Liver (tissue), 8 donors: ENCODE measurements at regions not wholly inside any gene's neighbourhood (a gene's known extent, or its start where the extent isn't known, plus 50 kb on each side); places are given as distances from the start of the nearest gene placed in this dataset.

Source experiments
- DNase-seq: peaks from one replicate; pipeline ENCODE4 v3.0.0-alpha.2; 2017; ENCODE audit warnings: low spot score
- H3K27ac ChIP-seq, 2 donors: one replicate each; pipeline ENCODE4 v1.7.0; 2013; ENCODE audit warnings: inconsistent platforms in 2 of 2, low read length in 2 of 2, control low read depth in 1 of 2, low read depth in 1 of 2, mild to moderate bottlenecking in 1 of 2
- H3K27me3 ChIP-seq, 4 donors: one replicate each; pipeline versions ENCODE4 v1.6.1 to v1.7.0; 2013; ENCODE audit warnings: low read length in 3 of 4, inconsistent platforms in 1 of 4, mild to moderate bottlenecking in 1 of 4, moderate library complexity in 1 of 4; ENCODE audit not compliant: control insufficient read depth in 4 of 4, insufficient read depth in 4 of 4
- H3K36me3 ChIP-seq, 4 donors: one replicate each; pipeline versions ENCODE4 v1.6.1 to v1.7.0; 2013; ENCODE audit warnings: low read length in 3 of 4, mild to moderate bottlenecking in 3 of 4, low read depth in 1 of 4, moderate library complexity in 1 of 4; ENCODE audit not compliant: control insufficient read depth in 4 of 4, insufficient read depth in 3 of 4
- H3K4me1 ChIP-seq, 4 donors: one replicate each; pipeline versions ENCODE4 v1.6.1 to v1.7.0; 2013; ENCODE audit warnings: low read length in 3 of 4, mild to moderate bottlenecking in 3 of 4, moderate library complexity in 1 of 4; ENCODE audit not compliant: control insufficient read depth in 4 of 4, insufficient read depth in 4 of 4
- H3K4me3 ChIP-seq, 3 donors: one replicate each; pipeline versions ENCODE4 v1.6.1 to v1.7.0; 2013; ENCODE audit warnings: low read length in 3 of 3, control low read depth in 1 of 3, low read depth in 1 of 3, mild to moderate bottlenecking in 1 of 3
- H3K9ac ChIP-seq, 2 donors: one replicate each; pipeline ENCODE4 v1.7.0; 2013; ENCODE audit warnings: low read length in 2 of 2, mild to moderate bottlenecking in 2 of 2, moderate library complexity in 2 of 2, control low read depth in 1 of 2, low read depth in 1 of 2
- H3K9me3 ChIP-seq, 4 donors: one replicate each; pipeline versions ENCODE4 v1.6.1 to v1.7.0; 2013; ENCODE audit warnings: low read length in 3 of 4; ENCODE audit not compliant: control insufficient read depth in 4 of 4
- CTCF ChIP-seq: fragments of 150-350 bp; IDR thresholded peaks from 2 replicates; pipeline ENCODE4 v1.5.1; 2017; ENCODE audit warnings: improper control_type of control experiment, low read depth, low read length; ENCODE audit not compliant: missing input control
- EGR1 ChIP-seq, 2 donors: IDR thresholded peaks; 2 replicates each; pipeline ENCODE4 v1.6.1; 2016 to 2018; ENCODE audit warnings: antibody characterized with exemption in 2 of 2, low read depth in 2 of 2
- FOXA2 ChIP-seq: IDR thresholded peaks from 2 replicates; pipeline ENCODE4 v1.6.1; 2016; ENCODE audit warnings: antibody characterized with exemption
- GABPA ChIP-seq, 2 donors: IDR thresholded peaks in 1 of 2; conservative IDR thresholded peaks in 1 of 2; 2 replicates each; pipeline ENCODE4 v1.6.1; 2016; ENCODE audit warnings: antibody characterized with exemption in 2 of 2, mild to moderate bottlenecking in 1 of 2, moderate library complexity in 1 of 2
- HNF4A ChIP-seq, 2 donors: conservative IDR thresholded peaks; 2 replicates each; pipeline ENCODE4 v1.6.1; 2016; ENCODE audit warnings: antibody characterized with exemption in 2 of 2, mild to moderate bottlenecking in 2 of 2
- HNF4G ChIP-seq: IDR thresholded peaks from 2 replicates; pipeline ENCODE4 v1.6.1; 2016; ENCODE audit warnings: antibody characterized with exemption
- JUND ChIP-seq, 2 donors: IDR thresholded peaks; 2 replicates each; pipeline ENCODE4 v1.6.1; 2016; ENCODE audit warnings: antibody characterized with exemption in 2 of 2
- MAX ChIP-seq: IDR thresholded peaks from 2 replicates; pipeline ENCODE4 v1.6.1; 2016; ENCODE audit warnings: antibody characterized with exemption
- NR2F2 ChIP-seq: IDR thresholded peaks from 2 replicates; pipeline ENCODE4 v1.6.1; 2016; ENCODE audit warnings: antibody characterized with exemption
- RAD21 ChIP-seq, 2 donors: IDR thresholded peaks; 2 replicates each; pipeline ENCODE4 v1.6.1; 2016; ENCODE audit warnings: antibody characterized with exemption in 2 of 2, mild to moderate bottlenecking in 2 of 2
- REST ChIP-seq: IDR thresholded peaks from 2 replicates; pipeline ENCODE4 v1.6.1; 2016; ENCODE audit warnings: antibody characterized with exemption, mild to moderate bottlenecking
- RXRA ChIP-seq, 2 donors: IDR thresholded peaks; 2 replicates each; pipeline ENCODE4 v1.6.1; 2017 to 2018; ENCODE audit warnings: antibody characterized with exemption in 2 of 2, mild to moderate bottlenecking in 1 of 2
- SP1 ChIP-seq: IDR thresholded peaks from 2 replicates; pipeline ENCODE4 v1.6.1; 2018; ENCODE audit warnings: antibody characterized with exemption, mild to moderate bottlenecking
- TAF1 ChIP-seq: conservative IDR thresholded peaks from 2 replicates; pipeline ENCODE4 v1.6.1; 2016; ENCODE audit warnings: antibody characterized with exemption, mild to moderate bottlenecking
- YY1 ChIP-seq: IDR thresholded peaks from 2 replicates; pipeline ENCODE4 v1.6.1; 2016; ENCODE audit warnings: antibody characterized with exemption, mild to moderate bottlenecking
- WGBS: extraction: QIAGEN DNeasy Blood & Tissue Kit; methylation state at CpG from one replicate; pipeline ENCODE4 v1.1.7; 2013; 5-methylcytosine and 5-hydroxymethylcytosine counted together
- TF ChIP-seq, protein P1 (sequence below): IDR thresholded peaks from 2 replicates; pipeline ENCODE4 v1.6.1; 2016; ENCODE audit warnings: antibody characterized with exemption
- TF ChIP-seq, protein P2 (sequence below): IDR thresholded peaks from 2 replicates; pipeline ENCODE4 v1.6.1; 2016; ENCODE audit warnings: antibody characterized with exemption
- donor health status: healthy.
- donor health status: healthy.
- donor health status: healthy.
- donor health status: healthy.
- donor health status: healthy.

DNA sequence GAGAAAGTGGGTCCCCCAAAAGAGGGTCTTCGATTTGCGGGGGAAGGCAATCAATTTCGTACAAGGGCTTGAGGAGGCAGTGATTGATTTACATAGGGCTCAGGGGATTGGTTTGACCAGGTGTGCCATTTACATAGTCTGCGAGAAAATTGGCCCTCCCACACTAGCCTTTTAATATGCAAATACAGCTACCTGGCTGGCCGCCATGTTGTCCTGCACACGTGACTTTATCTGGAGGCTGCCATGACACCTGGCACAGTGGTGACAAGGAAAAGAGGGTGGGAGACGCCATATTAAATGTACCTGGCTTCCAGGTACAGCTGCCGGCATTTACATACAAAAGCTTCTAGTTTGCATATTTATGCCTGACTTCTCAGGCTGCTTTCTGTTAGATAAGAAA is 1577.2 kb upstream of the LRRTM3 start (continued):
- TF ChIP-seq, protein P1, sequence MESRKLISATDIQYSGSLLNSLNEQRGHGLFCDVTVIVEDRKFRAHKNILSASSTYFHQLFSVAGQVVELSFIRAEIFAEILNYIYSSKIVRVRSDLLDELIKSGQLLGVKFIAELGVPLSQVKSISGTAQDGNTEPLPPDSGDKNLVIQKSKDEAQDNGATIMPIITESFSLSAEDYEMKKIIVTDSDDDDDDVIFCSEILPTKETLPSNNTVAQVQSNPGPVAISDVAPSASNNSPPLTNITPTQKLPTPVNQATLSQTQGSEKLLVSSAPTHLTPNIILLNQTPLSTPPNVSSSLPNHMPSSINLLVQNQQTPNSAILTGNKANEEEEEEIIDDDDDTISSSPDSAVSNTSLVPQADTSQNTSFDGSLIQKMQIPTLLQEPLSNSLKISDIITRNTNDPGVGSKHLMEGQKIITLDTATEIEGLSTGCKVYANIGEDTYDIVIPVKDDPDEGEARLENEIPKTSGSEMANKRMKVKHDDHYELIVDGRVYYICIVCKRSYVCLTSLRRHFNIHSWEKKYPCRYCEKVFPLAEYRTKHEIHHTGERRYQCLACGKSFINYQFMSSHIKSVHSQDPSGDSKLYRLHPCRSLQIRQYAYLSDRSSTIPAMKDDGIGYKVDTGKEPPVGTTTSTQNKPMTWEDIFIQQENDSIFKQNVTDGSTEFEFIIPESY = no peak
- TF ChIP-seq NR2F2 = no peak
- no peak for TF ChIP-seq YY1
- no peak for TF ChIP-seq RXRA (IDR thresholded peaks at IDR 0.05)
- TF ChIP-seq JUND (IDR thresholded peaks at IDR 0.05) = no peak
- no peak for TF ChIP-seq RAD21 (IDR thresholded peaks at IDR 0.05)

DNA sequence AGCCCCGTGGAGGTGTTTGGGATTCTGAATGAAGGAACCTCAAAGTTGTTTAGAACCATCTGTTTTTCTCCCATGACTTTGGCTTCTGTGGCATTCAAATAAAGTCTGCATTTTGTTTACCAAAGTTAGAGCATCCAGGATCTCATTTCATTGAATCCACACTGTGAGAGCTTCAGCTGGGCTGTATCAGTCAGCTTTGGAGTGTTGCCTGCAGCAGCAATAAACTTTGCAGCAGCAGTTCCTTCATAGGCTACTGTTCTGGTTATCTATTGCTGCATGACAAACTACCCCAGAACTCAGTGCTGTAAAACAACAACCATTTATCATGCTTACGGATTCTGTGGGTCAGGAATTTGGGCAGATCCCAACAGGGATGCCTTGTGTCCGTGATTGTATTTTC is 1575.2 kb upstream of the LRRTM3 start:
- WGBS = 40% methylated on average over 3 of the region's 3 CpGs
- Histone ChIP-seq H3K9ac (no peak overlapping the region), H3K36me3 (no peaks in the 10 kb centered on the region), H3K27ac (no peak overlapping the region), H3K4me3 (no peak overlapping the region), H3K9me3 (no peaks in the 10 kb centered on the region), H3K4me1 (no peaks in the 10 kb centered on the region), H3K27me3 (no peaks in the 10 kb centered on the region)
- TF ChIP-seq MAX (no peak), YY1 (no peak), SP1 (no peak)
- DNase-seq = no peak

GRCh38 chr10:65355141-65355680 is 1570.6 kb upstream of the LRRTM3 start:
- Histone ChIP-seq H3K4me3 (no peak overlapping the region), H3K9ac (no peak overlapping the region), H3K4me1 (no peaks in the 10 kb centered on the region), H3K27ac (no peak overlapping the region), H3K9me3 (no peaks in the 10 kb centered on the region), H3K36me3 (no peaks in the 10 kb centered on the region), H3K27me3 (no peaks in the 10 kb centered on the region)
- DNase-seq = no peak
- WGBS = 90% methylated on average over 2 of the region's 2 CpGs
- TF ChIP-seq CTCF = no peak
- TF ChIP-seq GABPA (IDR thresholded peaks at IDR 0.05 in 1 of 2, conservative IDR thresholded peaks at IDR 0.05 in 1 of 2) = no peak
- TF ChIP-seq NR2F2 = no peak
- no peak for TF ChIP-seq EGR1 (IDR thresholded peaks at IDR 0.05; ENCODE audit: low read depth in 2 of 2)
- TF ChIP-seq MAX = no peak
- TF ChIP-seq, protein P1 = no peak
- no peak for TF ChIP-seq HNF4A (conservative IDR thresholded peaks at IDR 0.05)
- TF ChIP-seq YY1 = no peak
- TF ChIP-seq SP1 = no peak
- no peak for TF ChIP-seq FOXA2
- TF ChIP-seq JUND (IDR thresholded peaks at IDR 0.05) = no peak
- TF ChIP-seq REST = no peak
- no peak for TF ChIP-seq TAF1
- TF ChIP-seq, protein P2, sequence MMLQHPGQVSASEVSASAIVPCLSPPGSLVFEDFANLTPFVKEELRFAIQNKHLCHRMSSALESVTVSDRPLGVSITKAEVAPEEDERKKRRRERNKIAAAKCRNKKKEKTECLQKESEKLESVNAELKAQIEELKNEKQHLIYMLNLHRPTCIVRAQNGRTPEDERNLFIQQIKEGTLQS = no peak
- TF ChIP-seq HNF4G = no peak
